NCI-H1048 (cell line): ENCODE measurements at regions not wholly inside any gene's neighbourhood (a gene's known extent, or its start where the extent isn't known, plus 50 kb on each side); places are given as distances from the start of the nearest gene placed in this dataset.
"Not testable (repeated sequence)": the region's sequence is repeated elsewhere in the genome, so short reads cannot be mapped to it uniquely, and the experiment has no call there.

Experiments
- DNase-seq: peaks from one replicate; lab custom pipeline; 2025; lab: John Stamatoyannopoulos, UW

- DNase-seq = no peak
Measured at GRCh38 chr5:174982485-174982884, 258.1 kb downstream of the MSX2 start.

- no peak for DNase-seq
Measured at GRCh38 chr5:174981416-174981815, 257.0 kb downstream of the MSX2 start.

GRCh38 chr5:174980952-174981351 lies 256.6 kb downstream of the MSX2 start:
- no peak for DNase-seq

- DNase-seq = peak; percentile 17
Measured at GRCh38 chr5:174972291-174972690, 247.9 kb downstream of the MSX2 start.

- no peak for DNase-seq
Measured at GRCh38 chr5:174971210-174971609, 246.8 kb downstream of the MSX2 start.

- DNase-seq = no peak
Measured at GRCh38 chr5:174970502-174970901, 246.1 kb downstream of the MSX2 start.

GRCh38 chr5:174953871-174954270 lies 229.5 kb downstream of the MSX2 start:
- no peak for DNase-seq

- DNase-seq = peak; percentile 36
Measured at GRCh38 chr5:174951151-174951780, 226.9 kb downstream of the MSX2 start.

- DNase-seq = no peak
Measured at GRCh38 chr5:174947548-174947947, 223.2 kb downstream of the MSX2 start.

GRCh38 chr5:174945853-174946252 lies 221.5 kb downstream of the MSX2 start:
- DNase-seq = no peak

- no peak for DNase-seq
Measured at GRCh38 chr5:174943785-174944184, 219.4 kb downstream of the MSX2 start.

GRCh38 chr5:174943002-174943401 lies 218.6 kb downstream of the MSX2 start:
- not testable (repeated sequence) for DNase-seq

- no peak for DNase-seq
Measured at GRCh38 chr5:174937201-174938123, 213.1 kb downstream of the MSX2 start.

- DNase-seq = peak; percentile 25
Measured at GRCh38 chr5:174935854-174936474, 211.6 kb downstream of the MSX2 start.

GRCh38 chr5:174931033-174931432 lies 206.7 kb downstream of the MSX2 start:
- DNase-seq = not testable (repeated sequence)

GRCh38 chr5:174925586-174925985 lies 201.2 kb downstream of the MSX2 start:
- no peak for DNase-seq

GRCh38 chr5:174922955-174923354 lies 198.6 kb downstream of the MSX2 start:
- no peak for DNase-seq

GRCh38 chr5:174920906-174921550 lies 196.6 kb downstream of the MSX2 start:
- no peak for DNase-seq

GRCh38 chr5:174919351-174919750 lies 195.0 kb downstream of the MSX2 start:
- no peak for DNase-seq

GRCh38 chr5:174918655-174919054 lies 194.3 kb downstream of the MSX2 start:
- DNase-seq = no peak

GRCh38 chr5:174917976-174918554 lies 193.7 kb downstream of the MSX2 start:
- DNase-seq = no peak

GRCh38 chr5:174917435-174917834 lies 193.1 kb downstream of the MSX2 start:
- not testable (repeated sequence) for DNase-seq
